Transverse colon (tissue), 4 donors: ENCODE measurements at regions not wholly inside any gene's neighbourhood (a gene's known extent, or its start where the extent isn't known, plus 50 kb on each side); places are given as distances from the start of the nearest gene placed in this dataset.

Experiments
- DNase-seq: peaks from one replicate; pipeline ENCODE4 v3.0.0-alpha.2; 2019
- H3K27ac ChIP-seq, 4 donors: fragments of 200-600 bp; sonication (generic); 2 replicates each; pipeline ENCODE4 v1.5.1; 2016 to 2018; ENCODE audit warnings: inconsistent platforms in 4 of 4
- H3K27me3 ChIP-seq: fragments of 200-600 bp; sonication (generic); 2 replicates; pipeline ENCODE4 v1.5.1; 2017; ENCODE audit warnings: inconsistent platforms
- H3K36me3 ChIP-seq, 4 donors: fragments of 200-600 bp; sonication (generic); 2 replicates each; pipeline ENCODE4 v1.5.1; 2017 to 2019; ENCODE audit warnings: inconsistent platforms in 4 of 4
- H3K4me1 ChIP-seq, 4 donors: fragments of 200-600 bp; sonication (generic); 2 replicates each; pipeline ENCODE4 v1.5.1; 2017 to 2020; ENCODE audit warnings: inconsistent platforms in 4 of 4
- H3K4me3 ChIP-seq, 4 donors: fragments of 200-600 bp; sonication (generic); 1 replicate in 1 of 4; 2 replicates in 3 of 4; pipeline versions ENCODE4 v1.5.1 to v1.6.1; 2017 to 2019; ENCODE audit warnings: inconsistent platforms in 4 of 4
- H3K9me3 ChIP-seq, 2 donors: fragments of 200-600 bp; sonication (generic); 2 replicates each; pipeline ENCODE4 v1.5.1; 2017 to 2019; ENCODE audit warnings: inconsistent platforms in 2 of 2
- CTCF ChIP-seq, 5 experiments: fragments of 200-600 bp in 3 of 5; fragments of 450-650 bp in 2 of 5; sonication (generic) in 3 of 5; IDR thresholded peaks; 1 replicate in 2 of 5; 2 replicates in 3 of 5; pipeline ENCODE4 v1.5.1; 2016 to 2017; ENCODE audit warnings: antibody characterized with exemption in 5 of 5, inconsistent platforms in 3 of 5, mild to moderate bottlenecking in 2 of 5, moderate library complexity in 1 of 5
- EP300 ChIP-seq: sonication (generic); formaldehyde crosslinking; IDR thresholded peaks from one replicate; pipeline ENCODE4 v1.6.1; 2017; ENCODE audit warnings: antibody characterized with exemption, low read depth
- POLR2A ChIP-seq: fragments of 450-650 bp; IDR thresholded peaks from one replicate; pipeline ENCODE4 v1.6.1; 2016; ENCODE audit warnings: antibody characterized with exemption, mild to moderate bottlenecking, moderate library complexity
- POLR2AphosphoS5 ChIP-seq, 3 donors: sonication (generic); formaldehyde crosslinking; IDR thresholded peaks; one replicate each; pipeline ENCODE4 v1.6.1; 2016; ENCODE audit warnings: antibody characterized with exemption in 3 of 3
- WGBS, 2 donors: methylation state at CpG; one replicate each; pipeline ENCODE4 v1.1.5; 2018; ENCODE audit warnings: low coverage in 1 of 2; 5-methylcytosine and 5-hydroxymethylcytosine counted together
- in situ Hi-C, 4 donors: fragments of 200-750 bp; cut with MboI; loops; one replicate each; pipeline versions ENCODE4 v1.15.0 to v1.15.1; 2017; ENCODE audit warnings: low sequenced_read_pairs in 3 of 4, low pct_ligation_motif_present in 1 of 4, low pct_unique_long_range_greater_than_20kb in 1 of 4
- intact Hi-C: fragments of 100-400 bp; cut with DNase I; formaldehyde crosslinking; loops from one replicate; pipeline ENCODE4 v1.15.1; 2023; ENCODE audit warnings: low total_unique reads

GRCh38 chr12:61348871-61349270 is 911.3 kb upstream of the USP15 start:
- 81 to 82% methylated on average over 3 of the region's 3 CpGs for WGBS, 2 donors
- DNase-seq: no peak
- intact Hi-C loops (no loop called here), in situ Hi-C loops (no loop called here)
- no peak overlapping the region for H3K27ac ChIP-seq
- H3K36me3 ChIP-seq: no peaks in the 10 kb centered on the region
- no peak overlapping the region for H3K4me3 ChIP-seq
- no peaks in the 10 kb centered on the region for H3K4me1 ChIP-seq
- H3K27me3 ChIP-seq: no peaks in the 10 kb centered on the region
- no peak for TF ChIP-seq EP300
- TF ChIP-seq POLR2AphosphoS5 (IDR thresholded peaks at IDR 0.05): no peak
- TF ChIP-seq CTCF (IDR thresholded peaks at IDR 0.05): no peak
- no peak for TF ChIP-seq POLR2A
- H3K9me3 ChIP-seq: no peaks in the 10 kb centered on the region

GRCh38 chr12:61355105-61355504 is 905.1 kb upstream of the USP15 start:
- Histone ChIP-seq H3K4me3 (no peak overlapping the region), H3K9me3 (no peaks in the 10 kb centered on the region), H3K27ac (no peak overlapping the region), H3K27me3 (no peaks in the 10 kb centered on the region), H3K4me1 (no peaks in the 10 kb centered on the region), H3K36me3 (no peaks in the 10 kb centered on the region)
- TF ChIP-seq EP300 (no peak), POLR2A (no peak), POLR2AphosphoS5 (IDR thresholded peaks at IDR 0.05) (no peak), CTCF (IDR thresholded peaks at IDR 0.05) (no peak)
- DNase-seq: no peak
- WGBS, 2 donors: 50 to 86% methylated on average over 1 to 9 of the region's 10 CpGs
- intact Hi-C loops: no loop called here
- in situ Hi-C loops: no loop called here

- Histone ChIP-seq H3K27ac (no peak overlapping the region), H3K27me3 (no peaks in the 10 kb centered on the region), H3K9me3 (no peaks in the 10 kb centered on the region), H3K4me3 (no peak overlapping the region), H3K36me3 (no peaks in the 10 kb centered on the region), H3K4me1 (no peaks in the 10 kb centered on the region)
- intact Hi-C loops (no loop called here), in situ Hi-C loops (no loop called here)
- 92% methylated on average over 5 of the region's 6 CpGs; no CpG with 5 or more reads in 1 of the 2 donors for WGBS, 2 donors
- TF ChIP-seq POLR2AphosphoS5 (IDR thresholded peaks at IDR 0.05): no peak
- TF ChIP-seq CTCF (IDR thresholded peaks at IDR 0.05): no peak
- TF ChIP-seq POLR2A: no peak
- TF ChIP-seq EP300: no peak
- no peak for DNase-seq
Measured at GRCh38 chr12:61356485-61356884, 903.7 kb upstream of the USP15 start.

GRCh38 chr12:61357496-61357895 is 902.7 kb upstream of the USP15 start:
- Histone ChIP-seq H3K27me3 (no peaks in the 10 kb centered on the region), H3K27ac (no peak overlapping the region), H3K36me3 (no peaks in the 10 kb centered on the region), H3K4me3 (no peak overlapping the region), H3K4me1 (no peaks in the 10 kb centered on the region), H3K9me3 (no peaks in the 10 kb centered on the region)
- in situ Hi-C loops (no loop called here), intact Hi-C loops (no loop called here)
- no peak for TF ChIP-seq POLR2AphosphoS5 (IDR thresholded peaks at IDR 0.05)
- no peak for TF ChIP-seq POLR2A
- TF ChIP-seq EP300: no peak
- no peak for TF ChIP-seq CTCF (IDR thresholded peaks at IDR 0.05)
- WGBS, 2 donors: 83% methylated on average over 4 of the region's 4 CpGs; no CpG with 5 or more reads in 1 of the 2 donors
- no peak for DNase-seq
